ENCODE measurements at regions not wholly inside any gene's neighbourhood (a gene's known extent, or its start where the extent isn't known, plus 50 kb on each side); places are given as distances from the start of the nearest gene placed in this dataset.
"Not testable (repeated sequence)": the region's sequence is repeated elsewhere in the genome, so short reads cannot be mapped to it uniquely, and the experiment has no call there.

GRCh38 chr6:9213717-9214116, 778.4 kb upstream of the SLC35B3 start:
- TF ChIP-seq CTCF (IDR thresholded peaks at IDR 0.05; ENCODE audit: insufficient read depth, low read depth, low read length); EZH2 (IDR thresholded peaks at IDR 0.05; ENCODE audit: insufficient read depth, low read length): not testable (repeated sequence)
